ENCODE measurements at regions not wholly inside any gene's neighbourhood (a gene's known extent, or its start where the extent isn't known, plus 50 kb on each side); places are given as distances from the start of the nearest gene placed in this dataset.

GRCh38 chr14:98296895-98297294 is 975.1 kb downstream of the BCL11B start:
- no peak for ATAC-seq
- no CpG with 5 or more reads among the region's 7 CpGs for WGBS (ENCODE audit: low lambda C conversion rate)
- Histone ChIP-seq H3K4me3 (replicated peaks in 1 of 3; ENCODE audit: insufficient read depth in 1 of 3, low read depth in 2 of 3, low read length in 3 of 3) (no peak overlapping the region), H4K20me1 (ENCODE audit: insufficient read depth, low read length) (no peaks in the 10 kb centered on the region), H3K9me3 (ENCODE audit: low read length) (peaks cover 97% of the 10 kb centered on the region), H2AFZ (ENCODE audit: low read length) (no peak overlapping the region), H3K9ac (ENCODE audit: insufficient read depth, low read depth, low read length) (no peak overlapping the region), H3K36me3 (replicated peaks in 1 of 2; ENCODE audit: control insufficient read depth in 1 of 2, insufficient read depth in 2 of 2, low read length in 2 of 2) (no peaks in the 10 kb centered on the region), H3K27me3 (ENCODE audit: control insufficient read depth in 1 of 2, insufficient read depth in 2 of 2, low read length in 2 of 2) (no peaks in the 10 kb centered on the region), H3K4me1 (ENCODE audit: insufficient read depth, low read length) (no peaks in the 10 kb centered on the region), H3K4me2 (ENCODE audit: low read depth, low read length) (no peak overlapping the region), H3K79me2 (ENCODE audit: insufficient read depth, low read length) (no peaks in the 10 kb centered on the region), H3K27ac (ENCODE audit: extremely low read length, insufficient read depth, low read length) (no peak overlapping the region)
- CTCF ChIA-PET (ENCODE audit: low intra/inter-chr PET ratio, low total read pairs) = no interaction called here
- DNase-seq (ENCODE audit: low spot score) = no peak
- no TSS peak for BruUV-seq (replicated peaks)
- in situ Hi-C loops (cut with HindIII; ENCODE audit: extremely low pct_ligation_motif_present, low pct_unique_long_range_greater_than_20kb) = no loop called here
- POLR2A ChIA-PET = no interaction called here
- no peak for FAIRE-seq
- intact Hi-C loops (cut with micrococcal nuclease; ENCODE audit: unreplicated experiment) = no loop called here
- TF ChIP-seq ZNF614 (CRISPR knock-in tag; IDR thresholded peaks at IDR 0.05; ENCODE audit: borderline replicate concordance) (no peak), TBX2 (CRISPR knock-in tag; IDR thresholded peaks at IDR 0.05; ENCODE audit: borderline replicate concordance) (no peak), ZNF33B (CRISPR knock-in tag; IDR thresholded peaks at IDR 0.05) (no peak), ZNF558 (CRISPR knock-in tag; IDR thresholded peaks at IDR 0.05; ENCODE audit: borderline replicate concordance) (no peak), FIP1L1 (IDR thresholded peaks at IDR 0.05; ENCODE audit: borderline replicate concordance, insufficient read depth, low read depth, low read length) (no peak), ZFP37 (CRISPR knock-in tag; IDR thresholded peaks at IDR 0.05; ENCODE audit: borderline replicate concordance) (no peak), NR2C2 (CRISPR knock-in tag; IDR thresholded peaks at IDR 0.05; ENCODE audit: borderline replicate concordance) (no peak), IKZF1 (IDR thresholded peaks at IDR 0.05) (no peak), E2F5 (CRISPR knock-in tag; conservative IDR thresholded peaks at IDR 0.05) (no peak), SNAI1 (CRISPR knock-in tag; IDR thresholded peaks at IDR 0.05; ENCODE audit: borderline replicate concordance) (no peak), ZNF891 (CRISPR knock-in tag; IDR thresholded peaks at IDR 0.05) (no peak)

Measured in HepG2 (cell line).